GM23338 (cell line): ENCODE measurements at regions not wholly inside any gene's neighbourhood (a gene's known extent, or its start where the extent isn't known, plus 50 kb on each side); places are given as distances from the start of the nearest gene placed in this dataset.

Experiments used
- ATAC-seq: fragments of 200-7000 bp; cut with Tn5 transposase; 3 replicates; pipeline ENCODE4 v1.9.1; 2020
- DNase-seq: peaks from one replicate; pipeline ENCODE4 v3.0.0-alpha.2; 2015; ENCODE audit warnings: low spot score
- H2AFZ ChIP-seq: fragments of 200-600 bp; sonication (generic); 2 replicates; pipeline ENCODE4 v1.8.0; 2016; ENCODE audit warnings: antibody characterized with exemption, mild to moderate bottlenecking, moderate library complexity
- H3F3A ChIP-seq: fragments of 200-600 bp; sonication (generic); replicated peaks from 2 replicates; pipeline ENCODE4 v1.8.0; 2017; ENCODE audit warnings: antibody characterized with exemption, mixed run types, low read depth
- H3K27ac ChIP-seq: fragments of 200-600 bp; sonication (generic); 2 replicates; pipeline ENCODE4 v1.6.1; 2016; ENCODE audit warnings: low read depth
- H3K27me3 ChIP-seq: fragments of 200-600 bp; sonication (generic); 2 replicates; pipeline ENCODE4 v1.8.0; 2016; ENCODE audit warnings: mild to moderate bottlenecking, mixed run types, moderate library complexity; ENCODE audit not compliant: insufficient read depth
- H3K36me3 ChIP-seq: fragments of 200-600 bp; sonication (generic); 2 replicates; pipeline ENCODE4 v1.8.0; 2016; ENCODE audit warnings: mild to moderate bottlenecking; ENCODE audit not compliant: insufficient read depth
- H3K4me1 ChIP-seq: fragments of 200-600 bp; sonication (generic); 2 replicates; pipeline ENCODE4 v1.8.0; 2016; ENCODE audit warnings: mild to moderate bottlenecking, moderate library complexity; ENCODE audit not compliant: insufficient read depth
- H3K4me2 ChIP-seq: fragments of 200-600 bp; sonication (generic); 2 replicates; pipeline ENCODE4 v1.7.1; 2017; ENCODE audit warnings: mixed run types
- H3K4me3 ChIP-seq: fragments of 200-600 bp; sonication (generic); 2 replicates; pipeline ENCODE4 v1.6.1; 2016; ENCODE audit warnings: mixed run types
- H3K79me2 ChIP-seq: fragments of 200-600 bp; sonication (generic); replicated peaks from 2 replicates; pipeline ENCODE4 v1.8.0; 2017; ENCODE audit warnings: mild to moderate bottlenecking; ENCODE audit not compliant: insufficient read depth
- H3K9me2 ChIP-seq: fragments of 200-600 bp; sonication (generic); 2 replicates; pipeline ENCODE4 v1.8.0; 2017; ENCODE audit not compliant: insufficient read depth
- H4K20me1 ChIP-seq: fragments of 200-600 bp; sonication (generic); replicated peaks from 2 replicates; pipeline ENCODE4 v1.8.0; 2017; ENCODE audit warnings: mild to moderate bottlenecking; ENCODE audit not compliant: insufficient read depth
- H3K27ac Mint-ChIP-seq: 2 replicates; pipeline ENCODE4 v1.8.0; 2020; ENCODE audit warnings: inconsistent platforms, mild to moderate bottlenecking, moderate library complexity, mixed read lengths
- H3K27me3 Mint-ChIP-seq: 3 replicates; pipeline ENCODE4 v1.8.0; 2022; ENCODE audit warnings: low read depth, mild to moderate bottlenecking, moderate library complexity, mixed read lengths, inconsistent platforms; ENCODE audit not compliant: insufficient read depth, poor library complexity
- H3K36me3 Mint-ChIP-seq: 3 replicates; pipeline ENCODE4 v1.8.0; 2021; ENCODE audit warnings: low read depth, mild to moderate bottlenecking, inconsistent platforms, moderate library complexity, mixed read lengths
- H3K4me1 Mint-ChIP-seq: 3 replicates; pipeline ENCODE4 v1.8.0; 2020; ENCODE audit warnings: mild to moderate bottlenecking, inconsistent platforms, mixed read lengths
- H3K4me3 Mint-ChIP-seq: 3 replicates; pipeline ENCODE4 v1.8.0; 2021; ENCODE audit warnings: moderate library complexity, mild to moderate bottlenecking, inconsistent platforms, mixed read lengths
- H3K9me3 Mint-ChIP-seq: 3 replicates; pipeline ENCODE4 v1.8.0; 2020; ENCODE audit warnings: moderate library complexity, mild to moderate bottlenecking, inconsistent platforms, mixed read lengths
- CREB1 ChIP-seq: fragments of 250-450 bp; sonication (Bioruptor Pico); IDR thresholded peaks from 2 replicates; pipeline ENCODE4 v1.5.0; 2020; ENCODE audit warnings: low read depth, mild to moderate bottlenecking, moderate library complexity
- CTCF ChIP-seq, 2 experiments: fragments of 200-600 bp in 1 of 2; sonication (generic) in 1 of 2; conservative IDR thresholded peaks; 2 replicates each; pipeline versions ENCODE4 v1.5.1 to v1.6.1; 2016 to 2017; ENCODE audit warnings: antibody characterized with exemption in 2 of 2, low read depth in 2 of 2, mild to moderate bottlenecking in 2 of 2, moderate library complexity in 1 of 2
- ETS1 ChIP-seq: IDR thresholded peaks from 2 replicates; pipeline ENCODE4 v1.6.1; 2016; ENCODE audit warnings: antibody characterized with exemption
- EZH2 ChIP-seq: fragments of 200-600 bp; sonication (generic); IDR thresholded peaks from one replicate; pipeline ENCODE4 v1.8.0; 2017; ENCODE audit warnings: antibody characterized with exemption, mild to moderate bottlenecking, low read depth; ENCODE audit not compliant: unreplicated experiment
- REST ChIP-seq: IDR thresholded peaks from one replicate; pipeline ENCODE4 v1.6.1; 2018; ENCODE audit warnings: antibody characterized with exemption; ENCODE audit not compliant: unreplicated experiment
- ZNF114 ChIP-seq: fragments of 250-450 bp; sonication (Bioruptor Pico); IDR thresholded peaks from 2 replicates; pipeline ENCODE4 v1.5.0; 2020; ENCODE audit warnings: mild to moderate bottlenecking, moderate library complexity
- ZNF331 ChIP-seq: fragments of 250-450 bp; sonication (Bioruptor Pico); IDR thresholded peaks from 2 replicates; pipeline ENCODE4 v1.5.0; 2020; ENCODE audit warnings: low read depth, mild to moderate bottlenecking, moderate library complexity
- ZNF462 ChIP-seq: fragments of 250-450 bp; sonication (Bioruptor Pico); IDR thresholded peaks from 2 replicates; pipeline ENCODE4 v1.5.0; 2020; ENCODE audit warnings: mild to moderate bottlenecking, moderate library complexity

- TF ChIP-seq REST (no peak), CREB1 (CRISPR knock-in tag) (no peak), ZNF114 (no peak)
Measured at GRCh38 chr2:180732337-180732736, 248.1 kb upstream of the UBE2E3 start (continued).

GRCh38 chr2:180730976-180731375 is 249.4 kb upstream of the UBE2E3 start:
- DNase-seq, result no peak
- Histone ChIP-seq H3K9me2 (0 out of 2 replicates have a peak, but pooled peaks cover 2% of the 10 kb centered on the region), H4K20me1 (no peaks in the 10 kb centered on the region), H3K27ac (no peak overlapping the region), H3K27me3 (no peaks in the 10 kb centered on the region), H3K4me3 (no peak overlapping the region), H3K4me2 (no peak overlapping the region), H3F3A (no peaks in the 10 kb centered on the region), H3K4me1 (peaks cover 4% of the 10 kb centered on the region; the same call in 1 of the 2 replicates), H3K79me2 (no peaks in the 10 kb centered on the region), H2AFZ (no peak overlapping the region), H3K36me3 (no peaks in the 10 kb centered on the region)
- peaks cover 6% of the 10 kb centered on the region; the same call in 1 of the 3 replicates for H3K4me1 Mint-ChIP-seq
- H3K27me3 Mint-ChIP-seq, result no peaks in the 10 kb centered on the region
- H3K36me3 Mint-ChIP-seq, result no peaks in the 10 kb centered on the region
- ATAC-seq, result no peak
- no peaks in the 10 kb centered on the region for H3K9me3 Mint-ChIP-seq
- no peak overlapping the region for H3K4me3 Mint-ChIP-seq
- peak overlapping the region; percentile 50; the same call in 1 of the 2 replicates for H3K27ac Mint-ChIP-seq
- TF ChIP-seq CREB1 (CRISPR knock-in tag) (no peak), ZNF331 (no peak), ETS1 (no peak), REST (no peak), ZNF462 (CRISPR knock-in tag) (no peak), EZH2 (no peak), CTCF (conservative IDR thresholded peaks at IDR 0.05; ENCODE audit: low read depth in 2 of 2) (no peak)
